Head of caudate nucleus (tissue), 42 donors: ENCODE measurements at regions not wholly inside any gene's neighbourhood (a gene's known extent, or its start where the extent isn't known, plus 50 kb on each side); places are given as distances from the start of the nearest gene placed in this dataset.

Experiments
- DNase-seq, 42 donors: peaks; one replicate each; pipeline versions ENCODE4 v3.0.0 to v3.0.0-alpha.2; 2020 to 2021; ENCODE audit warnings: mixed read lengths in 7 of 42
- intact Hi-C: fragments of 100-400 bp; cut with DNase I; formaldehyde crosslinking; loops from one replicate; pipeline ENCODE4 v1.15.0; 2022

DNA sequence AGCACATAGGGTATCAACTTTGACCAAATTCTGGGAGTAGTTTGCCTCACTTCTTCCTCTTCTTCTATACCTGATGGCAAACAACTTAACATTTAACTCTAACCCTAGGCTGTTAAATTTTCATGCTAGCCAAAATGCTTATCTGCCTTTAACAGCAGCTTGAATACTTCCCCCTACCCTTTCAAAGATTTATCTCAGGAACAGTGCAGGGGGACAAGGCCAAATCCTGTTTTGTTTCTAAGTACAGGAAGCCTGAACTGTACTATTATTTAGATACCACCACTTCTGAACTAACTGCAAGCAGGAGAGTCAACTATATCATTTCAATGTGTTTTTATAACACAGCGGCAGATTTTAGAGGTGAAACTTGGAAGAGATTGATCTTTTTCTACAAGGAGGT, 104.0 kb upstream of the CNTN6 start:
- intact Hi-C loops: no loop called here
- DNase-seq: no peak

DNA sequence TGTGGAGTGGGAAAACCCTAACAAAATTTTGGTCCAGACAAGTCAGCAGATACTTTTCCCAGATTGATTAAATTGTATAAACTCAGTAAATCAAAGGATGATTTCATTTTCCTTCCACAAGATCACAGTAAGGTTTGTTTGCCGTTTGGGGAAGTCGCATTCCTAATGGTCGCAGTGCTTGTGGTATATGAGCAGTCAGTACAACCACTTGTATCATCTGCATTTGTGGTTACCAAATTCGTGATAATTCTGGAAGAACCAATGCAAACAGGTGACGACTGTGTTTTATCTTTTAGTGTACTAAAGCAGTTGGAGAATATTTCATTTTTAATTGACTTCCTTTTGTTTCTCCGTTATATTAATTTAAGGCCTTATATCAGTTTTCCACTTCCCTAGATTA, 100.0 kb upstream of the CNTN6 start:
- DNase-seq: no peak
- intact Hi-C loops: no loop called here

DNA sequence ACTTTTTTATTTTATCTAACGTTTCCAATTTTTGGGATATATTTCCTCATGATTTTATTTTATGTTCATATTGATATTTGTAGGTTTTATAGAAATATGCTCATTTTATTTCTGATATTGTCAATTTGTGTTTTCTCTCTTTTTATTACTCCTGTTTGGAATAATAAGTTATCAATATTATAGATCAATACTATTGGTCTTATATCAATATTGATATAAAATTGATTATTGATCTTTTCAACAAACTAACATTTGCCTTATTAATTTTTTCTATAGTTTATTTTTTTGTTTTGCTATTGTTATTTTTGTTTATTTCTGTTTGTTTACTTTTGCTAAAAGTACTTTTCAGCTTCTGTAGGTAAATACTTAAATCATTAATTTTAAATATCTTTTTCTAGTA, 90.8 kb upstream of the CNTN6 start:
- intact Hi-C loops: no loop called here
- DNase-seq: no peak

DNA sequence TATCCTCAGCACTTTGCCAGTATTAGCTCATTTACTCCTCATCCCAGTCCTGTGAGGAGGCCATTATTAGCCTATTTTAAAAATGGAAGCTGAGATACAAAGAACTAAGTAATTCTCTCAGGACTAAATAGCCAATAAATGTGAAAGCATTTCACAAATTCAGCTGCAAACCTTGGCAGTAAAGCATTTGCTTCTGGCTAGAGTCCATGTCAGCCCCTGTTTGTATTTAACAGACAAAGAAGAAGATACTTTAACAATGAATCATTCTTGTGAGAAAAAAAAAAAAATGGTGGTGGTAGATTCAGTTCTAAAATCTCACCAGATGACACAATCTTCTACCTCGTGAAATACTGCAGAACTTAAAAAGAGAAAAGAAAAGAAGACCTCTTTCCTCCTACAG, 85.0 kb upstream of the CNTN6 start:
- DNase-seq: no peak
- intact Hi-C loops: no loop called here

DNA sequence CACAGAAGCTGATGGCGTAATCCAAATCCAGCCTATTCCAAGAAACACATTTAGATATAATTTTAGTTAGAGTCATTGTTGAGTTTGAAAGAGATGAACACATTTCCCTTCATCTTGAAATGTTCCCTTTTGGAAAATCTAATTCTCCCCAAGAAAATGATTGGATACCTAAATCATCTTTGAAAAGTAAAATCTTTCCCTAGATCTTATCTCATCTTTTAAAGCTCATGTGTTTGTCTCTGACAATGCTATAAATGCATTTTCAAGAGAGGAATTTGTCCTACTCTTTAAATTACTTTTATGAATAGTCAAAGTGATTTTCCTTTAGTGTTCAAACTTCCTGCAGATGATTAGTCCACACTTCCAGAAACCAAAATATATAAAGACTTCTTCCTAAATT, 82.6 kb upstream of the CNTN6 start:
- intact Hi-C loops: no loop called here
- DNase-seq: no peak

DNA sequence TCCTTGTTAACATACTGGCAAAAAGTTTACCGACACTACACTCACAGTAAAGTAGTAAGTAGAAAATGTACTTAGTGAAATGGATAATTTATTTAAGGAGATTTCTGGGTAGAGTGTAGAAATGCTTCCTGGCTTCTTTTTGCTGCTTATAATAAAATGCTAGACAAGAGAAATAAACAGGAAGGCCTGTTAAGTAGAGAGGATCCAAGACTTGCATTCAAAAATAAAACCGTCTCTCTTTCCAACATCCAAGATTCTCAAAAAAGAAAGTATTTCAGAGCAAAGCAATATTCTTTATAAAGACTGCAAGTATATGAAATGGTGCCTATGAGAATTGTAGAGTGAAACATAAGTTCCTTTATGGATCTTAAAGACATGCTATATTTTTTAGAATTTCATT, 77.0 kb upstream of the CNTN6 start:
- intact Hi-C loops: no loop called here
- no peak for DNase-seq

DNA sequence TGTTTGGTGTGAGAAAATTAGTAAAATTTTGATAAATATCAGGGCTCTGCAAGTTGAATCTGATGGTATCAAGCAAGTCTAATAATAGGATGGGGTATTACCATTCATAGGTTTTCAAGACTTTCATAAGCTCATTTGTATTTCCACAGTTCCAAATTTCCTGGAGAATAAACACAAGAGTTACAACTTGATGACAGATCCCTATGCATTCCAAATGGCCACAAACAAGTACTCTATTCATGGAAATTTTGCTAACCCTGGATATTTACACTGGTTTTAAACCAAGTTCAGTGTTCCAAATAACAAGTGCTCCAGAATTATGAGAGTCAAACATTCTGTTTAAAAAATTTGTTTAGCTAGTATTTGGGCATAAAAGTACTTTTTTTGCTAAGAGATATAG, 75.0 kb upstream of the CNTN6 start:
- no peak for DNase-seq

DNA sequence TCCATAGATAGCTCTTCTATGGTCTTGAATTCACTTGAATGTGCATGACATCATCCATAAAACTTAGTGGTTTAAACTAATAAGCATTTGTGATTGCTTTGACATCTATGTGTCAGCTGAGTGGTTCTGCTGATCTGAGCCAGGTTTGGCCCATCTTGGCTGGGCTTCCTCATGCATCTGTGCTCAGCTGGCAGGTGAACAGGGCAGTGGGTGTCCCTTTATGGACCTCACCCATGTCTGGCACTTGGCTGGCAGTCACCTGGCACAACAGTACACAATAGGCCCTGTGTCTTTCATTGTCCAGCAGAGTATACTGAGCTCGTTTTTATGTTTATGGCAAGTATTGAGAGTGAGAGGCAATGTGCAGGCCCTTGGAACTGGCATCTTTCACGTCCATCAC, 73.7 kb upstream of the CNTN6 start:
- intact Hi-C loops: no loop called here

More for the DNA sequence above, 75.0 kb upstream of the CNTN6 start:
- intact Hi-C loops: no loop called here

DNA sequence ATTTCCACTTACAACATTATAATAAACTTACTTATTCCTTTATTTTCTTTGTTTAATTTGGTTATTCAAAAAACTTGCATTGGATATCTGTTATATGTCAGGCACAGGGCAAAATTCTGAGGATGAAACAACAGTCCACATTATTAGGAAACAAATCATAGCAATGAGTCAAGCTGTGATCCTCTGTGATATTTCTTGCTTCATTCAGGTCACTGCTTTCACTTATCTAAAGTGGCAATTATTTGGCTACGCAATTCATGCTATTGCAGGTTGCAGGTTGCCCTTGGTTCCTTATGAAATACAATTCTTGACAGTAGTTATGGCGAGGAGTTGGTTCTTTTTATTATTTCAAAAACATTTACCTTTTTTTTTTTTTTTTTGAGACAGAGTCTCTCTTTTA, 66.4 kb upstream of the CNTN6 start:
- DNase-seq: no peak
- intact Hi-C loops: no loop called here

More for the DNA sequence above, 73.7 kb upstream of the CNTN6 start:
- DNase-seq: no peak

DNA sequence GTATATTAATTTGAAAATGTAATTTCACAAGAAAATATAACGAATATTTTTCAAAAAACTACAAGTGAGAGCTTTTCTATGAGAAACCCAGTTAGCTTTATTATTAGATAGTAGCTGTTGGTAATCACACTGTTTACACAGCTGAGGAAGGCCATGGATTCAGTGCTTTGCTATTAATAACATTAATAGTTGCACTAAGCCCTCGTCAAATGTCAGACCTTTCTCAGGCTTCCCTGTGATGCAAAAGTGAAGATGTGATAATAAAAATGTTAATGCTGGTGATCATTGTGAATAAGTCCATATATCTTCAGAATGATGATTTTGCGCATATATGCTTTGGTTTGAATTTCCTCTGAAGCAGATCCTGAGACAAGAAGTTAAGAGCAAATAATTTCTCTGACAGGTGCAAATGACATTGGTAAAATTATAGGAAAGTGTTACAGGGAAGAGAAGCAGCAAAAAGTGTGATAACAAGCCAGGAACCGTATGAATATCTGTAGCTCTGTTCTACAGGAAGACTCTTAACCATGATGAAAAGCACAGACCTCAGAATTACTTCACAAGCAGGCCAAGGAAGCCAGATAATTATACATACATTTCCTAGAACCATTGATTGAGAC, 56.5 kb upstream of the CNTN6 start:
- no peak for DNase-seq
- intact Hi-C loops: no loop called here

DNA sequence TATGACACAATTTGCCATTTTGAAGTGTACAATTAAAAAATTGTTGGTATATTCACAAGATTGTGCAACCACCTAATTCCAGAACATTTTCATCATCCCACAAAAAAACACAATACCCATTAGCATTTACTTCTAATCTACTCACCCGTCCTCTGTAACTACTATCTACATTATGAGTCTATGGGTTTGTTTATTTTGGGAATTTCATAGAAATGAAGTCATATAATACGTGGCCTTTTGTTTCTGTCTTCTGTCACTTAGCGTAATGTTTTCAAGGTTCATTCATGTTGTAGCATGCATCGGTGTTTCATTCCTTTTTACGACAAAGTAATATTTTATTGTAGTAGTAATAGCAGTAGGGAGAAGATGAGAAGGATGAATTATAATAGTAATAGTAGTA, 55.2 kb upstream of the CNTN6 start:
- DNase-seq: no peak
- intact Hi-C loops: no loop called here
